HG02938 (cell line): ENCODE measurements at regions not wholly inside any gene's neighbourhood (a gene's known extent, or its start where the extent isn't known, plus 50 kb on each side); places are given as distances from the start of the nearest gene placed in this dataset.

Experiments used
- ATAC-seq: cut with Tn5 transposase; IDR thresholded peaks from one replicate; pipeline ENCODE4 v1.9.1; 2021; ENCODE audit warnings: mild to moderate bottlenecking, moderate library complexity; ENCODE audit not compliant: unreplicated experiment

DNA sequence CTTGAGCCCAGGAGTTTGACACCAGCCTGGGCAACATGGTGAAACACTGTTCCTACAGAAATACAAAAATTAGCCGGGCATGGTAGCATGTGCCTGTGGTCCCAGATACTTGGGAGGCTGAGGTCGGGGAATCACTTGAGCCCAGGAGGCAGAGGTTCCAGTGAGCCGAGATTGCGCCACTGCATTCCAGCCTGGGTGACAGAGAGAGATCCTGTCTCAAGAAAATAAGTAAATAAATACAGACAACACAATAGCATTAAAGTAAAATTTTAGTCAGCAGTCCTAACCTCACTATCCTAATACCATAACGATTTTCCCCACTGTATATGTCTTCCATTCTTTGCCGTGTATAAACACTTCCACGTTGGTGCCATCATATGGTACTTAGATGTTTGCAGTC lies 83.0 kb upstream of the MBOAT2 start:
- no peak for ATAC-seq

DNA sequence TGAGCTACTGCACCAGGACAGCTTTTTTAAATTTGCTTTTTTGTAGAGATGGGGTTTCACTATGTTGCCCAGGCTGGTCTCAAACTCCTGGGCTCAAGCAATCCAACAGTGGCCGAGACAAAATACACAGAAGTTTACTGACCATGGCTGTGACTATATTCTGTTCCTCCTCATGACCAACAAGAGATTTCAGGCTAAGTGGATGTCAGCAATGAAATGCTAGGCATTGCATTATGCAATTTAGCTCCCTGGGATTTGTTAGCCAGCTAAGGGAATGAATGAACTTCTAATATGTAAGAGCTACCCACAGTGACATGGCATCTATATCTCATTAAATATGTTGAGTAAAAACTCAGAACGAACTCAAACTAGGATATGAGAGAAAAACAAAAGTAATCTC lies 81.9 kb upstream of the MBOAT2 start:
- no peak for ATAC-seq

DNA sequence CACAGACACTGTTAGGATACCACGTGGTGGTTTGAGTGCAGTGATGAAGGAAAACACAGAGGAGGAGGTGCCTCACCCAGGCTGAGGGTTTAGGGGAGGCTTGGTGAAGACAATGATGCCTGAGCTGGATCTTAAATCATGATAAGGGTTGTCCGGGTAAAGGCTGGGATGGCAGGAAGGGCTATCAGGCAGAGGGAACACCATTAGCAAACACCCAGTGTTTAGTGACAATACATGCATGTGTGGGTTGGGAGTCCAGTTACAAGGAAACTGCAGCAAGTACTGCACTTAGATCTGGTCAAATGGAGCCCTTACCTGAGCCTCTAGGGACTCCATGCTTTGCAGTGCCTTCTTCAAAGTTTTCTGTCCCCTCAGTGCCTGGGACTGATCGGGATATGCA lies 79.8 kb upstream of the MBOAT2 start:
- ATAC-seq: no peak

DNA sequence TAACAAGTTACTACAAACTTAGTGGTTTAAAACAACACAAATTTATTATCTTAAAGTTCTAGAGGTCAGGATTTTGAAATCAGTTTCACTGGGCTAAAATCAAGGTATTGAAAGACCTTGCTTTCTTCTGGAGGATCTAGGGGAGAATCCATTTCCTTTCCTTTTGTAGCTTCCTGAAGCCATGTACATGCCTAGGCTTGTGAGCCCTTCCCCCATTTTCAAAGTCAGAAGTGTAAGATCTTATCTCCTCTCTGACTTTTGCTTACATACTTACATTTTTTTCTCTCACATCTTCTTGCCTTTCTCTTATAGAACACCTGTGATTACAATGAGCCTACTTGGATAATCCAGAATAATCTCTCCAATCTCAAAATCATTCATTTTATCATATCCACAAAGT lies 78.7 kb upstream of the MBOAT2 start:
- ATAC-seq: no peak

DNA sequence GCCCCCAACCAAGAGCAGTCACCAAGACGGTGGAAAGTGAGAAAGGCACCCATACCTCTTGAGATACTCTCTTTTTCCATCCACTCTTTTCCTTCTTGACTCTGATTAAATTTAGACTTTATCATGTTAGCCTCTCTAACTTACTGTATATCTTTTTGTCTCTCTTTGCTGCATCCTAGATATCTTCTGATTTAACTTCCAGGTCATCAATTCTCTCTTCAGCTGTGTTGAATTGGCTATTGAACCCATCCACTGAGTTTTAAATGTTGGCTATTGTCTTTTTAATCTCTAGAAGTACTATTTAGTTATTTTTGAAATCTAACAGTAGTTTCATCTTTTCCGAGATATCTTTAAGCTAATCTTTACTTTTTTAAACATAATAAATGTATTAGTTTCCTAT lies 78.3 kb upstream of the MBOAT2 start:
- ATAC-seq: no peak

DNA sequence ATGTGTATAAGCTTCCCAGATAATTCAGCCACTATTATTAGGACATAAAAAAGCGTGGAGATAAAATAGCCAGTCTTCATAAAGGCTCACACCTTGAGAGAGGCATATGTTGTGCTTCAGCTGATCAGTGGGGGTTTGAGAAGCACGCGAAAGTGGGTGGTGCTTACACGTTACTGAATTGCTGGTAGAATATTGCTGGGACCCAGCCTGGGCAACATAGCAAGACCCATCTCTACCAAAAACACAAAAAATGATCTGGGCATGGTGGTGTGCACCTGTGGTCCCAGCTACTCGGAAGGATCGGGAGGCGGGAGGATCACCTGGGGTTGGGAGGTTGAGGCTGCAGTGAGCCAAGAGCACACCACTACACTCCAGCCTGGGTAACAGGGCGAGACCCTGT lies 74.9 kb upstream of the MBOAT2 start:
- no peak for ATAC-seq

DNA sequence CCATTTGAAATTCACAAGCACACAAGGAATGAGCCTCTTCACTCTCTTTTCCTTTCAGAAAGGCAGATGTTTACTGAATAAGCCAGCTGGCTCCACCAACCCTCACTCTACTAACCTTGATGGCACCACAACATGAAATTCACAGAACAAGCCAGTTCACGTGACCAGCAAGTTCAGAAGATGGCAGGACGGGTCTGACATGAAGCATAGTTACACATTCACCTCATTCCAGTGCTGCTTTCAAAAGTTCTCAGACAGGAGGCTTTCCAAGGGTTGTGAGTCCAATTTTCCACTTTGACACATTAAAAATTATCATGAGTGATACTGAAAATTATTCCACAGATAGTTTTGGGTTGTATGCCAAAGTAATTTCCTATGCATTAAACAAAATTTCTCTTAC lies 74.2 kb upstream of the MBOAT2 start:
- ATAC-seq: no peak

DNA sequence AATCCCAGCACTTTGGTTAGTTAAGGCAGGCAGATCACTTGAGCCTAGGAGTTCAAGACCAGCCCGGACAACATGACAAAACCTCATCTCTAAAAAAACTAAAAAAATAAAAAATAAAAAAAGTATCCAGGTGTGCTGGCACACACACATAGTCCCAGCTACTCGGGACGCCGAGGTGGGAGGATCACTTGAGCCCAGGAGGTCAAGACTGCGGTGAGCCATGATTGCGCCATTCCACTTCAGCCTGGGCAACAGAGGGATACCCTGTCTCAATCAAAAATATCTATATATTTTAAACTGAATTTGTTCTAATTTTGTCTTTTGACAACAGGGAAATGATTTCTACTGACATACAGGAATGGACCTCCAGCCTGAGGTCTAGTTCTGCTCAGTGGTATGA lies 73.3 kb upstream of the MBOAT2 start:
- ATAC-seq: no peak

DNA sequence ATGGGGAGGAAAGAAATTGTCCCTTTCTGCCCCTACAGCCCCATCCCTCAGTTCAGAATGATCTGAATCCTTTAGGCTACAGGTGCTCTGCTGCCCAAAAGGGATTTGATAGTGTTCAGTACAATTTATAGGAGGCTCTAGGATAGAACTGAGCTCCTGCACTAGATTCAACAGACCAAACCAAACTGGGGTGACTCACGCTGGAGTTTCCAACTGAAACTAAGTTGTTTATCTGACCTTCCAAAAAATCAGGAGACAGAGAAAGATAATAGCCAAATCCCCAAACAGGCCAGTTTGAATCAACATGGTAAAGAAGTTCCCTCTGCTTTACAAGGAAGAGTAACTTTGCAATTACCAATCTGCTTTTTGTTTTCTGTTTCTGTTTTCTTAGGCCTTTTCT lies 72.7 kb upstream of the MBOAT2 start:
- no peak for ATAC-seq

DNA sequence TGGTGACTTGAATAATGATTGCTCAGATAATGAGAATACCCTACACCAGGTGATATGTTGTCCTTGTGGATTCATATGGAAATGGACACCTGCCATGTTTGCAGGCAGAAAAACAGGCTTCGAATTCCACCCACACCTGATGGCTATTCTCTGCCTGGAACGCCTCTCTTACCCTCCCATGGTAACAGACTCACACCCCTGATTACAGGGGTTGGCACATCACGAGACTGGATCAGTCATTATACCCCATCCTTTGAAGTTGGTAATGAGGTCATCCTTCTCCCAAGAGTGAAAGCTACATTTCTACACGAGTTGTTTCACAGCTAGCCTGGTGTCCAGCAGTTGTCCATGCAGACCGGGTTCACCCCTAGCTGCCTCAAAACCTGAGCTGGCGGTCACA lies 71.4 kb upstream of the MBOAT2 start:
- ATAC-seq: no peak

DNA sequence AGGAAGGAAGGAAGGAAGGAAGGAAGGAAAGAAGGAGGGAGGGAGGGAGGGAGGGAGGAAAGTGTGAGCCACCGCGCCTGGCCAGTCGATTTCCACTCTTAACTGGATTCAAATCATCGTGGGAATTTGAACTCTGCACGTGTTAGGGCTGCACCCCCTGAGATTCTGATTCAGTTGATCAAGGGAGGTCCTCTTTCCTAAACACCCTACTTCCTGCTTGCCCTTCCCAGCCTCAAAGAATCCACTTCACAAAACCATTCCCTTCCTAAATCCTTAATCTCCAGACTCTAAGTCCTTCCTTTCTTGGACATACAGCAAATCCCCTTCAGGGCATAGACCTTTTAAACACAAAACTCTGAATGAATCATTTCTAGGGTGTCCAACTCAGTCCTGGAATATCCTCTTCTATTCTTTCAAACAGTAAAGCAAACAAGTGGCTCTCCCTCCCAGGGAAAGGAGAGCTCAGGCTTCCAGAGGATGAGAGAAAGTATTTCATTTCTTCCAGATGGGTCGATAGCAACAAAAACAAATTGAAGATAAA lies 68.2 kb upstream of the MBOAT2 start:
- ATAC-seq: no peak

DNA sequence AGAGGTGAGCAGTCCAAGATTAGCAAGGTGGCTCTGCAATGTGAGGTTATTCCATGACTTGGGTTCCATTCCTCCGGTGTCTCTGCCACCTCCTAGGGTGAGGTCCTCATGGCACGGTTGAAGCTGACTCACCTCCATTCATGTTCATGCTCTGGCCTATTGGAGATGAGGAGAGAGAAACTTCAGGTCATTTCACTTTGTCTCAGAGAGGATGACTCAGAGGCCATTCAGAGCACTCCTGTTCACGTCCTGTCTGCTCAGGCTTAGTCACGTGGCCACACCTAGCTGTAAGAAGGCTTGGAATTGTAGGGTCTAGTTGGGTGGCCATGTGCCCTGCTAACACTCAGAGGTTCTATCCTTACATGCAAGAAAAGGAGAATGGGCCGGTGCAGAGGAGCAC lies 67.5 kb upstream of the MBOAT2 start:
- ATAC-seq: no peak

DNA sequence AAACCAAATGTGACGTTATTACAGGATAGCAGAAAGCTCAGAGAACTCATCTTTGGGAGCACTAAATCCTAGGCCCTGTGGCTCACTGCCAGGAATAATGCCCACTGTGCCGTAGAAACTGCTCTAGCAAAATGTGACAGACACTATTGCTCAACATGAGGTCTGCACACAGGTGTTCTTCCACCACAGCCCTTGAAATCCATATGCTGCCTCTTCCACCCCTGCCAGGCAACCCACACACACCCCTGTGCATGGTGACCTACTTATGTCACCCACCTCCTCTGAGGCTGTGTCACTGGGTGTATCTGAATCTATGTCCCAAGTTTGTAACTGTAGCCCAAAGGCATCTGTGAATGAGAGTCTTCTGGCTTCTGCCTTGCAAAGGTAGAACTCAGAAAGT lies 66.1 kb upstream of the MBOAT2 start:
- no peak for ATAC-seq

DNA sequence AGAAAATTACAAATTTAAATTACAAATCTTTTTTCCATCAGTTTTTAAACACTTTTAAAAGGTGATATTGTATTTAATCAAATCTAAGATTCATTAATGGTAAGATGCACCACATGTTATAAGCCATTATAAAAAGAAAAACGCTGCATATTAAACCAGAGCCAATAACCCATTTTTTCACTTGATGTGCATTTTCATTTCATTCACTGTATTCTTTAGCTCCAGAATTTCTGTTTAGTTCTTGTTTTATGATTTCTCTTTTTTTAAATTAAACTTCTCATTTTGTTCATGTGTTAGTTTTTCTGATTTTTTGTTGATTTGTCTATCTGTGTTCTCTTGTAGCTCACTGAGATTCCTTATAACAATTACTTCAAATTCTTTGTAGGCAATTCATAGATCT lies 62.4 kb upstream of the MBOAT2 start:
- ATAC-seq: no peak

DNA sequence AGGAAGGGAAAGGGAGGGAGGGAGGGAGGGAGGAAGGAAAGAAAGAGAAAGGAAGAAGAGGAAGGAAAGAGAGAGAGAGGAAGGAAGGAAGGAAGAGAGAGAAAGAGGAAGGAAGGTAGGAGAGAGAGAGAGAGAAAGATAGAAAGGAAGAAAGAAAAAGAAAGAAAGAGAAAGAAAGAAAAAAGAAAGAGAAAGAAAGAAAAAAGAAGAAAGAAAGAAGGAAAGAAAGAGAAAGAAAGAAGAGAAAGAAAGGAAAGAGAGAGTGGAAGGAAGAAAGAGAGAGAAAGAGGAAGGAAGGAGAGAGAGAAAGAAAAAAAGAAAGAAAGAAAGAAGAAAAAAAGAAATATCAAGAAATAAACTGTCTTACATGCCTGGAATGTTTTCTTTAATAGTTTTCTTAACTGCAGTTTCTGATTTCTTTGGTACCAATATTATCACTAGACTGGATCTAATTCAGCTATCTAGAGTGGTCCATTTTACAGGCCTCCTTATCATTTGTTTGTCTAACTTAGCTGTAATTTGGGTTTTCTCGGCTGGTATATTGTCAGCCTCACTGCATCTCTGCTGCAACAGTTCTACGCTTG lies 59.6 kb upstream of the MBOAT2 start:
- no peak for ATAC-seq

DNA sequence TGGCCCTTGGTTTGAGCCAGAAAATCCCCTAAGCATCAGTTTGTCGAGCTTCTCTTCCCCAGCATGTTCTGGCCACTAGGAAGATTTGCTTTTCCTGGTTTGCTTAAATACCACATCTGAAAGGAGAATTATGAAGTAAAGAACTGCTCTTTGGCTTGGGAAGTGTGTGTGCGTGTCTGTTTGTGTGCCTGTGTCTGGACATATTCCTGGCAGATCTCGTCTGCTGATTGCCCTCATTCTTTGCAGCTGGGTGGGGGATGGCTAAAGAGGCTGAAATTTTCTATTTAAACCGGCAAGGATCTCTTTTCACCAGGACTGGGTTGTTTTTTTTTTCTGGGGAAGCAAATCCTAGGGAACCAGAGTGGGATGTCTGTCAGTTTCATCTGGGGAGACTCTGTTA lies 57.3 kb upstream of the MBOAT2 start:
- ATAC-seq: no peak

DNA sequence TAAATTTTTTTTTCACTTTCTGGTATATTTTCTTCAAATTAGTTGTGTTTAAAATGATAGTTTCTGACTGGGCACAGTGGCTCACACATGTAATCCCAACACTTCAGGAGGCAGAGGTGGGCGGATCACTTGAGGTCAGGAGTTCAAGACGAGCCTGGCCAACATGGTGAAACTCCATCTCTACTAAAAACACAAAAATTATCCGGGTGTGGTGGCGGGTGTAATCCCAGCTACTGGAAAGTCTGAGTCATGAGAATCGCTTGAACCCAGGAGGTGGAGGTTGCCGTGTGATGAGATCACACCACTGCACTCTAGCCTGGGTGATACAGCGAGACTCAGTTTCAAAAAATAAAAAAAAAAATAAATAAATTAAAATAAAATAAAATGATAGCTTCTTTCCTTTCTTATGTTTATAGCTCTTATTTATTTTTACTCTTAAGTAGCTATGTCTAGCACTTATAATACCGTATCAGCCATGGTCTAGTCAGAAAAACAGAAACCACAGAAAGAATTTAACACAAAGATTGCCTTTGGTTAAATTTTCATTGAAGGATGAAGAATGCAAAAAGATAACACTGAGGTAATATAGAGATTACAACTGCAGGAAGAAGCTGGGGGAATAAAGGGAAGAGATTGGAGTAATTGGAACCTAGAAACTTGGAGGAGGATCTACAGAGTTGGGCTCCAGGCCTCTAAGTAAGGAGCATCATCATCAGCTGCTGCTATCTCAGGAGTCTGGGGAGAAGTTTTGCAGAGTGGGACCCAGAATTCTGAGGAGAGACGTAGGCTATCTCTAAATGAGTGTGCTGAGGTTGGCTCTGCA lies 54.7 kb upstream of the MBOAT2 start:
- ATAC-seq: no peak

DNA sequence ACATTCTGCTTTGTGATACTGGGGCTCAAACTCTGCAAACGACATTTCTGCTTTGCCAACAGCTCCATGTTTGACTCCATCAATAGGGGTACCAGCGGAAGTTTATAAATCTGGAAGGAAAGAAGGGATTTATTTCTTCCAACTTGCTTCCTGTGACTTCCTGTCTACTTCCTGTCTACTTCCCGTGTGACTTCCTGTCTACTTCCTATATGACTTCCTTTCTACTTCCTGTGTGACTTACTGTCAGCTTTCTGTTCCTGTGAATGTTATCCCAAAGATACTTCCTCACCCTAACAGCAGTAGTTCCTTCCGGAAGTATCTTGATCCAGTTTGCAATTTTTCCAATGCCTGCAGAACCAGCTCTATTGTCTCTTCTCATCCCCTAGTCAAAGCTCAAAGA lies 52.0 kb upstream of the MBOAT2 start:
- ATAC-seq: no peak

DNA sequence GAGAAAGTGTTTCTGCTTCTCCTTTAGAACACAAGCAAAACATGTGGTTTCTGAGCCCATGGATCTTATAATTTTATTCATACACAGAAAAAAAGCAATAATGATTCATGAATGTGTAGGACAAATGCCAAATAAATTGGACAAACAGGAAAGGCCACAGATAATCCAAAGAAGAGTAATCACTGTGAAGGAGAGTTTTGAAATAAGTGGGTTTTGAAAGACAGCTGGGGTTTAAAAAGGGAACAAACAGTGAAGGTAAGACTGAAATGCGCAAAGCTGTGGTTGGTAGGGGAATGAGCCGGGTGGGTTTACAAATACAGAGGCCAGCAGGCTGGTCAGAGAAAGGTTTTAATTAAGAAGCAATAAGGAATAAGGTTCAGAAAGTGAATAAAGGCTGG lies 50.0 kb upstream of the MBOAT2 start:
- ATAC-seq: no peak
